ENCODE measurements at regions not wholly inside any gene's neighbourhood (a gene's known extent, or its start where the extent isn't known, plus 50 kb on each side); places are given as distances from the start of the nearest gene placed in this dataset.

- Mint-ChIP-seq H3K27ac (ENCODE audit: unreplicated experiment) (no peak overlapping the region), H3K27me3 (ENCODE audit: low read depth) (no peaks in the 10 kb centered on the region), H3K4me3 (no peak overlapping the region), H3K36me3 (ENCODE audit: low read depth) (no peaks in the 10 kb centered on the region), H3K4me1 (peaks cover 15% of the 10 kb centered on the region), H3K9me3 (no peaks in the 10 kb centered on the region)
- DNase-seq (ENCODE audit: low read depth, low spot score): no peak
- TF ChIP-seq, protein P1, sequence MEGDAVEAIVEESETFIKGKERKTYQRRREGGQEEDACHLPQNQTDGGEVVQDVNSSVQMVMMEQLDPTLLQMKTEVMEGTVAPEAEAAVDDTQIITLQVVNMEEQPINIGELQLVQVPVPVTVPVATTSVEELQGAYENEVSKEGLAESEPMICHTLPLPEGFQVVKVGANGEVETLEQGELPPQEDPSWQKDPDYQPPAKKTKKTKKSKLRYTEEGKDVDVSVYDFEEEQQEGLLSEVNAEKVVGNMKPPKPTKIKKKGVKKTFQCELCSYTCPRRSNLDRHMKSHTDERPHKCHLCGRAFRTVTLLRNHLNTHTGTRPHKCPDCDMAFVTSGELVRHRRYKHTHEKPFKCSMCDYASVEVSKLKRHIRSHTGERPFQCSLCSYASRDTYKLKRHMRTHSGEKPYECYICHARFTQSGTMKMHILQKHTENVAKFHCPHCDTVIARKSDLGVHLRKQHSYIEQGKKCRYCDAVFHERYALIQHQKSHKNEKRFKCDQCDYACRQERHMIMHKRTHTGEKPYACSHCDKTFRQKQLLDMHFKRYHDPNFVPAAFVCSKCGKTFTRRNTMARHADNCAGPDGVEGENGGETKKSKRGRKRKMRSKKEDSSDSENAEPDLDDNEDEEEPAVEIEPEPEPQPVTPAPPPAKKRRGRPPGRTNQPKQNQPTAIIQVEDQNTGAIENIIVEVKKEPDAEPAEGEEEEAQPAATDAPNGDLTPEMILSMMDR (conservative IDR thresholded peaks at IDR 0.05): no peak
These were observed 444.7 kb downstream of the PCDH10 start for GRCh38 chr4:133593764-133594163.

DNA sequence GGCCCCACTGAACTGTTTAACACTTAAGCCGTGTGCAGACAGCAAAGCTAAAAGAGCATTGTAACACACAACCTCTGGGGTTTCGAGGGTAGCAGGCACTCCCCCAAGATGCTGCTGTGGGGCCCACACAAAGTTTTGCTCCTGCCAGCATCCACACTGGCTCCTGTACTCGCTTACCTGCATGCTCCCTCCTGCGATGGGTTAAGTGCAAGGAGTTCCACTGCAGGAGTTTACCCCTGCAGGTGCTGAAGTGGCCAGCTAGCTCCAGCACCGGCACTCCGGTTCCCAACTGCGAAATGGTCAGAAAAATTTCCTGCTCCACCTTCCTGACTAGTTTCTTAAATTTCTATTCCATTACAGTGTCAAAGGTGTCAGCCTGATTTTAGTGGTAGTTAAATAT is 443.5 kb downstream of the PCDH10 start:
- no peak overlapping the region for H3K27ac Mint-ChIP-seq (ENCODE audit: unreplicated experiment)
- TF ChIP-seq, protein P1 (conservative IDR thresholded peaks at IDR 0.05): no peak
- H3K4me3 Mint-ChIP-seq: no peak overlapping the region
- no peaks in the 10 kb centered on the region for H3K9me3 Mint-ChIP-seq
- H3K36me3 Mint-ChIP-seq (ENCODE audit: low read depth): no peaks in the 10 kb centered on the region
- peaks cover 11% of the 10 kb centered on the region for H3K4me1 Mint-ChIP-seq
- H3K27me3 Mint-ChIP-seq (ENCODE audit: low read depth): no peaks in the 10 kb centered on the region
- no peak for DNase-seq (ENCODE audit: low read depth, low spot score)

DNA sequence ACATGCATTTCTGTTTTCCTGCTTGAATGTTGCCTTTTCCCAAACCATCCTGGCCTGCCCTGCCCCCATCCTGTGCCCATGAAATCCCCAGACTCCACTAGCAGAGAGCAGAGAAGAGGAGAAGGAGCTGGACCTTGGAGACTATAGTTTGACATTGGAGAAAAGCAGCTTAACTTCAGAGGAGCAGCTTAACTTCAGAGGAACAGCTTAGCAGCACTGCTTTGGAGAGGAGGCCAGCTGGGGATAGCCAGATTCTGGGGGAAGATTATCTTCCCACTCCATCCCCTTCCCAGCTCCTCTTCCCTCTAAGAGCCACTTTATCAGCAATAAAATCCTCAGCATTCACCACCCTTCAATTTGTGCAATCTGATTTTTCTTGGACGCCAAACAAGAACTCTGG is 443.0 kb downstream of the PCDH10 start:
- Mint-ChIP-seq H3K4me1 (peaks cover 11% of the 10 kb centered on the region), H3K27me3 (ENCODE audit: low read depth) (no peaks in the 10 kb centered on the region), H3K4me3 (no peak overlapping the region), H3K9me3 (no peaks in the 10 kb centered on the region), H3K36me3 (ENCODE audit: low read depth) (no peaks in the 10 kb centered on the region), H3K27ac (ENCODE audit: unreplicated experiment) (no peak overlapping the region)
- TF ChIP-seq, protein P1 (conservative IDR thresholded peaks at IDR 0.05): no peak
- DNase-seq (ENCODE audit: low read depth, low spot score): no peak

- no peaks in the 10 kb centered on the region for H3K36me3 Mint-ChIP-seq (ENCODE audit: low read depth)
- H3K27ac Mint-ChIP-seq (ENCODE audit: unreplicated experiment): no peak overlapping the region
- no peak overlapping the region for H3K4me3 Mint-ChIP-seq
These were observed 439.2 kb downstream of the PCDH10 start for GRCh38 chr4:133588306-133588705.

DNA sequence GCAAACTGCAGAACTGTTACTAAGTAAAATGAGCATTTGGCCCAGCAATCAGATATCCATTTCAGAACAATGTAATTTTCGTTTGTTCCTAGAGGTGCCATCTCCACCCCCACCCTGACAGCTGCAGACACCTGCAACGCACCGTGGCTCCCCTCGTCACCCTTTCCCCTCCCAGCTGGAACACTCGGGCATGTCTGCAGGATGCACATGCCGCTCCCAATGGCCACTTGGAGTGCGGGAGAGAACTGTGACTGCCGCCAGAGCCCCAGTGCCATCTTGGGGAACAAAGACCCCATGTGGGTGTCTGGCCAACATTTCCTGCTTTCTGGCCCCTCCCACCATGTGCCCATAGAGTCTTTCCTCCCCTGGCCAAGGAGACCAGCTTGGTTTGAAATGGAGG is 436.2 kb downstream of the PCDH10 start:
- Mint-ChIP-seq H3K9me3 (no peaks in the 10 kb centered on the region), H3K4me3 (no peak overlapping the region), H3K27me3 (ENCODE audit: low read depth) (no peaks in the 10 kb centered on the region), H3K36me3 (ENCODE audit: low read depth) (no peaks in the 10 kb centered on the region), H3K4me1 (no peaks in the 10 kb centered on the region), H3K27ac (ENCODE audit: unreplicated experiment) (no peak overlapping the region)
- no peak for DNase-seq (ENCODE audit: low read depth, low spot score)
- TF ChIP-seq, protein P1 (conservative IDR thresholded peaks at IDR 0.05): no peak

More at GRCh38 chr4:133588306-133588705, 439.2 kb downstream of the PCDH10 start:
- Mint-ChIP-seq H3K4me1 (peaks cover 7% of the 10 kb centered on the region), H3K9me3 (no peaks in the 10 kb centered on the region), H3K27me3 (ENCODE audit: low read depth) (no peaks in the 10 kb centered on the region)
- TF ChIP-seq, protein P1 (conservative IDR thresholded peaks at IDR 0.05): no peak
- no peak for DNase-seq (ENCODE audit: low read depth, low spot score)

DNA sequence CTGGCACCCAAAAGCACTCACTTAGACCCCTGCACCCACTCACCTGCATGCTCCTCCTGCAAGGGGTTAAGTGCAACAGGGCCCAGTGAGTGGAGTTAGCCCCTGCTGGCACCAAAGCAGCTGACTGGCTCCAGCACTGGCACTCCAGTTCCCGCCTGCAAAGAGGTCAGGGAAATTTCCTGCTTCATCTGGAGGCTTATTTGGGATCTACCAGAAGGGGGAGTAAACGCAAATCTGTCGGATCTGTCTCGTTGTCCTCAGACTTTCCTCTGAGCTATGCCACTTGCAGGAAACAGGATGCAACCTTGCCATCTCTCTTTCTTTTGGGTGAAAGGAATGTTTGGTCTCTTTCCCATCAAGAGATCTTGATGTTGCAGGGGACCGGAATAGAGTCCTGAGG is 435.6 kb downstream of the PCDH10 start:
- no peaks in the 10 kb centered on the region for H3K27me3 Mint-ChIP-seq (ENCODE audit: low read depth)
- H3K9me3 Mint-ChIP-seq: no peaks in the 10 kb centered on the region
- no peaks in the 10 kb centered on the region for H3K36me3 Mint-ChIP-seq (ENCODE audit: low read depth)
- TF ChIP-seq, protein P1 (conservative IDR thresholded peaks at IDR 0.05): no peak
- no peak for DNase-seq (ENCODE audit: low read depth, low spot score)
- H3K27ac Mint-ChIP-seq (ENCODE audit: unreplicated experiment): no peak overlapping the region
- H3K4me1 Mint-ChIP-seq: no peaks in the 10 kb centered on the region
- no peak overlapping the region for H3K4me3 Mint-ChIP-seq
